OCI-LY3 (cell line): ENCODE measurements at regions not wholly inside any gene's neighbourhood (a gene's known extent, or its start where the extent isn't known, plus 50 kb on each side); places are given as distances from the start of the nearest gene placed in this dataset.
A peak's percentile ranks its signal among the peaks of the same experiment; 100 is the strongest.

Experiments used
- H2AFZ ChIP-seq: fragments of 200-600, 300-600 bp; shearing (Covaris generic); 2 replicates; pipeline ENCODE4 v1.6.0; 2014; ENCODE audit warnings: antibody characterized with exemption, low read depth, low read length
- H3K27ac ChIP-seq: fragments of 200-600, 300-600 bp; sonication (generic); 2 replicates; pipeline ENCODE4 v1.5.1; 2014; ENCODE audit warnings: mild to moderate bottlenecking, low read length, moderate library complexity, mixed read lengths
- H3K27me3 ChIP-seq: fragments of 200-600, 300-600 bp; sonication (generic); 2 replicates; pipeline ENCODE4 v1.6.1; 2014; ENCODE audit warnings: low read depth, low read length, mixed read lengths
- H3K36me3 ChIP-seq: fragments of 200-600, 300-600 bp; sonication (generic); replicated peaks from 2 replicates; pipeline ENCODE3; 2014; ENCODE audit warnings: low read depth, low read length, mixed read lengths
- H3K4me1 ChIP-seq: fragments of 300-600, 200-600 bp; sonication (generic); 2 replicates; pipeline ENCODE4 v1.6.1; 2014; ENCODE audit warnings: low read length, mixed read lengths
- H3K4me2 ChIP-seq: fragments of 200-600, 300-600 bp; sonication (generic); 2 replicates; pipeline ENCODE4 v1.6.1; 2014; ENCODE audit warnings: low read length, mixed read lengths
- H3K4me3 ChIP-seq: fragments of 300-600, 200-600 bp; sonication (generic); 2 replicates; pipeline ENCODE4 v1.5.1; 2014; ENCODE audit warnings: antibody characterized with exemption, mild to moderate bottlenecking, low read length, moderate library complexity
- H3K79me2 ChIP-seq: fragments of 300-600, 200-600 bp; shearing (Covaris generic); 2 replicates; pipeline ENCODE4 v1.6.1; 2014; ENCODE audit warnings: mild to moderate bottlenecking, low read length, mixed read lengths
- H3K9ac ChIP-seq: fragments of 300-600, 200-600 bp; shearing (Covaris generic); 2 replicates; pipeline ENCODE4 v1.6.0; 2014; ENCODE audit warnings: mild to moderate bottlenecking, low read length, moderate library complexity
- H3K9me3 ChIP-seq: fragments of 200-600, 300-600 bp; shearing (Covaris generic); 2 replicates; pipeline ENCODE4 v1.6.1; 2014; ENCODE audit warnings: low read length, mixed read lengths; ENCODE audit not compliant: insufficient read depth
- H4K20me1 ChIP-seq: fragments of 200-600, 300-600 bp; sonication (generic); 2 replicates; pipeline ENCODE4 v1.6.1; 2016; ENCODE audit warnings: low read length, mixed read lengths; ENCODE audit not compliant: insufficient read depth
- EZH2phosphoT487 ChIP-seq: fragments of 200-600 bp; shearing (Covaris generic); IDR thresholded peaks from 2 replicates; pipeline ENCODE4 v1.6.1; 2018; ENCODE audit warnings: antibody characterized with exemption, mixed run types, low read depth
- TF ChIP-seq, protein P1 (sequence below): fragments of 200-600, 300-600 bp; sonication (generic); IDR thresholded peaks from 2 replicates; pipeline ENCODE4 v1.5.1; 2014; ENCODE audit warnings: antibody characterized with exemption, low read length, low read depth

DNA sequence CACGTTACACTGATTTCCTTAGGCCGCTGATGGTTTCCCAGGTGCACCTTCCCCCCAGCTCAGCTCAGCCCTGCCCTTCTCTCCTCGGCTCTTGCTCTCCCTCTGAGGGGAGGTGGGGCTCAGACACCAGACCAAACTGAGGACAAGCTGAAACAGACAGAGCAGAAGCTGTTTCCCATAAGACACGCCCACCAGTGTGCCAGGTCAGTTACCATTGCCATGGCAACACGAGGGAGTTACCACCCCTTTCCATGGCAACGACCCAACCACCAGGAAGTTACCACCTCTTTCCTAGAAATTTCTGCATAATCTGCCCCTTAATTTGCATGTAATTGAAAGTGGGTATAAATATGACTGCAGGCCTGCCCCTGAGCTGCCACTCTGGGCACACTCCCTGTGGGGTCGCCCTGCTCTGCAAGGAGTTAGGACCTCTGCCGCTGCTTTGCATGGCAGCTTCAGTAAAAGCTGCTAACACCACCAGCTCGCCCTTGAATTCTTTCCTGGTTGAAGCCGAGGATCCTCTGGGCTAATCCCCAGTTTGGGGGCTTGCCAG is 120.9 kb upstream of the SMIM21 start:
- H3K27me3 ChIP-seq, result peaks cover 32% of the 10 kb centered on the region
- H3K4me2 ChIP-seq, result no peak overlapping the region
- no peaks in the 10 kb centered on the region for H3K36me3 ChIP-seq
- no peak overlapping the region for H2AFZ ChIP-seq
- H3K9ac ChIP-seq, result no peak overlapping the region
- H3K4me3 ChIP-seq, result no peak overlapping the region
- no peaks in the 10 kb centered on the region for H3K9me3 ChIP-seq
- H3K27ac ChIP-seq, result no peak overlapping the region
- TF ChIP-seq, protein P1, sequence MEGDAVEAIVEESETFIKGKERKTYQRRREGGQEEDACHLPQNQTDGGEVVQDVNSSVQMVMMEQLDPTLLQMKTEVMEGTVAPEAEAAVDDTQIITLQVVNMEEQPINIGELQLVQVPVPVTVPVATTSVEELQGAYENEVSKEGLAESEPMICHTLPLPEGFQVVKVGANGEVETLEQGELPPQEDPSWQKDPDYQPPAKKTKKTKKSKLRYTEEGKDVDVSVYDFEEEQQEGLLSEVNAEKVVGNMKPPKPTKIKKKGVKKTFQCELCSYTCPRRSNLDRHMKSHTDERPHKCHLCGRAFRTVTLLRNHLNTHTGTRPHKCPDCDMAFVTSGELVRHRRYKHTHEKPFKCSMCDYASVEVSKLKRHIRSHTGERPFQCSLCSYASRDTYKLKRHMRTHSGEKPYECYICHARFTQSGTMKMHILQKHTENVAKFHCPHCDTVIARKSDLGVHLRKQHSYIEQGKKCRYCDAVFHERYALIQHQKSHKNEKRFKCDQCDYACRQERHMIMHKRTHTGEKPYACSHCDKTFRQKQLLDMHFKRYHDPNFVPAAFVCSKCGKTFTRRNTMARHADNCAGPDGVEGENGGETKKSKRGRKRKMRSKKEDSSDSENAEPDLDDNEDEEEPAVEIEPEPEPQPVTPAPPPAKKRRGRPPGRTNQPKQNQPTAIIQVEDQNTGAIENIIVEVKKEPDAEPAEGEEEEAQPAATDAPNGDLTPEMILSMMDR, result no peak
- no peak for TF ChIP-seq EZH2phosphoT487
- no peaks in the 10 kb centered on the region for H3K4me1 ChIP-seq
- no peaks in the 10 kb centered on the region for H3K79me2 ChIP-seq
- no peaks in the 10 kb centered on the region for H4K20me1 ChIP-seq

DNA sequence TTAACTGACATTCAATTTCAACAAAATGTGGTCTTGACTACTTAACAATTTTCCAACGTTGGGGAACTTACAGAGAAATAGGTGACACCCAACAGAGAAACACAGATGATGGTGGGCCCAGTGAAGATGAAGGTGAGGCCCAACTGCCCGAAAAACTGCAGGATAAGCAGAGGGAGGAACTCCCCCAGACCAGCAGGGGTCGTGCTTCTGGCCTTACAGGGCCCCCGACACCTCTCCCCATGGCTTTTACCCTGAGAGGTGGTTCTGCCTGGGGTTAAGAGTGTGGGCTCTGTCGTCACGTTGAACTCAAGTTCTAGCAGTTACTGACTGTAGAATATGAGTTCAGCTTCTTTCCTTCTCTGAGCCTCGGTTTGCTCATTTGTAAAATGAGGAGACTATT is 119.5 kb upstream of the SMIM21 start:
- no peak overlapping the region for H3K9ac ChIP-seq
- H3K27me3 ChIP-seq, result peaks cover 20% of the 10 kb centered on the region; the same call in 1 of the 2 replicates
- H3K9me3 ChIP-seq, result no peaks in the 10 kb centered on the region
- no peaks in the 10 kb centered on the region for H3K79me2 ChIP-seq
- H3K36me3 ChIP-seq, result no peaks in the 10 kb centered on the region
- no peak overlapping the region for H2AFZ ChIP-seq
- H4K20me1 ChIP-seq, result no peaks in the 10 kb centered on the region
- H3K4me2 ChIP-seq, result no peak overlapping the region
- H3K4me1 ChIP-seq, result no peaks in the 10 kb centered on the region
- TF ChIP-seq, protein P1, result peak; percentile 33
- TF ChIP-seq EZH2phosphoT487, result no peak
- no peak overlapping the region for H3K27ac ChIP-seq
- H3K4me3 ChIP-seq, result no peak overlapping the region

DNA sequence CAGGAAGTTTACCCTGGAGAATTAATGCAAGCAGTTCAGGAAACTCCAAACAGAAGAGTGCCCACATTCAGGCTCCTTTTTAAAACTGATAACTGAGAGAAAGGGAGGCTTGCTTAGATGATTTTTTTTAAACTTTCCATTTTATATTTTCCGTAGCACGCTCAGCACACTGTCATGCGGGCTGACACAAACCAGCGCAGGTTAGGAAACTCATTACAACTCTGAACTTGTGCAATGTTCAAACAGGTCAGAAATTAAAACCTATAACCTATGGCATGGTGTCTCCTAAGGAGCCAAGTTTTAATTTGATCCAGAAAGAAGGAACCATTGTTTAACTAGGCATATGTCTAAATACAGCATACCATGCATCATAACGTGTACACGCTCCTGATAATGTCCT is 117.7 kb upstream of the SMIM21 start:
- Histone ChIP-seq H3K4me3 (no peak overlapping the region), H3K9ac (no peak overlapping the region), H3K9me3 (no peaks in the 10 kb centered on the region), H3K4me2 (no peak overlapping the region), H3K27ac (no peak overlapping the region), H4K20me1 (no peaks in the 10 kb centered on the region), H3K79me2 (no peaks in the 10 kb centered on the region), H3K27me3 (peaks cover 16% of the 10 kb centered on the region; the same call in 1 of the 2 replicates), H3K36me3 (no peaks in the 10 kb centered on the region), H2AFZ (no peak overlapping the region), H3K4me1 (no peaks in the 10 kb centered on the region)
- TF ChIP-seq, protein P1, result no peak
- no peak for TF ChIP-seq EZH2phosphoT487

DNA sequence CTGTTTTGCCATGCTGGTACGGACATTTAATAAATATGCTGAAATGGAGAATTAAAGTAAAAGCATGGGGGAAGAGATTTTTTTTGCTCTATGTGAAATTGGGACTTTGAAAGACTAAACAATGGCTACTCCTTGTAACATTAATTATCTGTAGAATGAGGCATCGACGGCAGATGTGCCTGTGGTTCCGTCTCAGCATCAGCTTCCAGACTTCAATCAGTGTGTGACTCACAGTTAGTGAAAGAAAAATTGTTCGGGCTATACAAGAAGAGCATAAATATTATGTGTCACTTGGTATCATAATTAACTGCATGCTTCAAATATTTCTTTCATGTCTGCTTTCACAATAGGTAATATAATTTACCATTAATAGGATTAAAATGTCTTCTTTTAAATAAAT is 117.0 kb upstream of the SMIM21 start:
- no peak overlapping the region for H2AFZ ChIP-seq
- no peak for TF ChIP-seq EZH2phosphoT487
- TF ChIP-seq, protein P1, result no peak
- H3K9ac ChIP-seq, result no peak overlapping the region
- H3K4me1 ChIP-seq, result no peaks in the 10 kb centered on the region
- H3K4me3 ChIP-seq, result no peak overlapping the region
- H3K9me3 ChIP-seq, result no peaks in the 10 kb centered on the region
- no peak overlapping the region for H3K4me2 ChIP-seq
- no peak overlapping the region for H3K27ac ChIP-seq
- no peaks in the 10 kb centered on the region for H4K20me1 ChIP-seq
- peaks cover 12% of the 10 kb centered on the region; the same call in 1 of the 2 replicates for H3K27me3 ChIP-seq
- no peaks in the 10 kb centered on the region for H3K36me3 ChIP-seq
- H3K79me2 ChIP-seq, result no peaks in the 10 kb centered on the region
